ENCODE measurements at regions not wholly inside any gene's neighbourhood (a gene's known extent, or its start where the extent isn't known, plus 50 kb on each side); places are given as distances from the start of the nearest gene placed in this dataset.

DNA sequence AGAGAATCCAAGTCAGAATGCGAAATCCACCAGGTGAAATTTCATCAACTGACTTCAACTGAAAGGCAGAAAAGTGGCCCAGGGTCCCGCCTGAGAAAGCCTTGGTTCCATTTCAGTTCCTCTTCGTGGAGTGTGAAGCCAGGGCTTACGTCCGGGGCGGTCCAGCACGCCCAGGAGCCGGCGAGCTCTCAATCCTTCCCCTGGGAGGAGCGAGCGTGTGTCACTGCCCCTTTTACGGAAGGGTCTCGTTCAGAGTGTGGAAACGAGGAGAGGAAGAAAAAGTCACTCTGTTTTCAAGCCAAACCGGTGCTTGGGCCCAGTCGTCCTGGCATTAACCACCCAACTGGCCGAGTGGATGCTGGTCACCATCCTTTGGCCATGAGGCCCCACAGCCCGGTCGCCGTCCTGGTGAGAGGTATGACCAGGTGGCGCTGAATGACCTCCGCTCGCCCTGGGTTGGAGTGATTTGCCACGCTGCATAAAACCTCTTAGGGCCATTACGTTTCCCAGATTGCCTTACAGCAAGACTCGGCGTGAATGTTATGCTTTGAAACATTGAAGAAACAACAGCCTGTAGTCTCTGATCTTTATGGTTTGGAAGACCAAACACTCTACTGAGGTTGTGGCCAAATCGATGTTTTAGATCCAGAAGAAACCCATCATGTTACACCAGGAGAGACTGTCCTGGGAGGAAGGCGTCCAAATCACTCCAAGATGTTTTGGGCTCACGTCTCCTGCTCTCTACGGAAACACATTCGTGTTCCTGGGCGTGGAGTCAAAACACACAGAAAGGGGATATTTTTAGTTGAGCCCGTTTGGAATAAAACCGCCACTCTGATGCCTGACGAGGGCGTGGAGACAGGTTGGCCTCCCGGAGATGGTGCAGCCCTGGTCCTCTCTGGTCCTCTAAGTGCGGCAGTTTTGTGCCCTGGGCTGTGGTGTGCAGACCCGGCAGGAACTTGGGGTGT lies 93.6 kb upstream of the ACTRT2 start:
- H3K27ac ChIP-seq = no peak overlapping the region
- DNase-seq = no peak
- no peak overlapping the region for H3K4me3 ChIP-seq
- intact Hi-C loops (cut with DNase I; ENCODE audit: low total_unique reads) = no loop called here
- ATAC-seq = no peak
- peaks cover 51 to 69% (median 55%) of the 10 kb centered on the region in 3 donors for H3K27me3 ChIP-seq
- H3K9me3 ChIP-seq = no peaks in the 10 kb centered on the region
- TF ChIP-seq, protein P1, sequence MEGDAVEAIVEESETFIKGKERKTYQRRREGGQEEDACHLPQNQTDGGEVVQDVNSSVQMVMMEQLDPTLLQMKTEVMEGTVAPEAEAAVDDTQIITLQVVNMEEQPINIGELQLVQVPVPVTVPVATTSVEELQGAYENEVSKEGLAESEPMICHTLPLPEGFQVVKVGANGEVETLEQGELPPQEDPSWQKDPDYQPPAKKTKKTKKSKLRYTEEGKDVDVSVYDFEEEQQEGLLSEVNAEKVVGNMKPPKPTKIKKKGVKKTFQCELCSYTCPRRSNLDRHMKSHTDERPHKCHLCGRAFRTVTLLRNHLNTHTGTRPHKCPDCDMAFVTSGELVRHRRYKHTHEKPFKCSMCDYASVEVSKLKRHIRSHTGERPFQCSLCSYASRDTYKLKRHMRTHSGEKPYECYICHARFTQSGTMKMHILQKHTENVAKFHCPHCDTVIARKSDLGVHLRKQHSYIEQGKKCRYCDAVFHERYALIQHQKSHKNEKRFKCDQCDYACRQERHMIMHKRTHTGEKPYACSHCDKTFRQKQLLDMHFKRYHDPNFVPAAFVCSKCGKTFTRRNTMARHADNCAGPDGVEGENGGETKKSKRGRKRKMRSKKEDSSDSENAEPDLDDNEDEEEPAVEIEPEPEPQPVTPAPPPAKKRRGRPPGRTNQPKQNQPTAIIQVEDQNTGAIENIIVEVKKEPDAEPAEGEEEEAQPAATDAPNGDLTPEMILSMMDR (IDR thresholded peaks at IDR 0.05 in 4 of 5, conservative IDR thresholded peaks at IDR 0.05 in 1 of 5) = no peak
- TF ChIP-seq POLR2A (IDR thresholded peaks at IDR 0.05) = no peak
- H3K36me3 ChIP-seq = no peaks in the 10 kb centered on the region
- no peaks in the 10 kb centered on the region for H3K4me1 ChIP-seq
- in situ Hi-C loops (cut with MboI; ENCODE audit: low sequenced_read_pairs in 4 of 4) = no loop called here

DNA sequence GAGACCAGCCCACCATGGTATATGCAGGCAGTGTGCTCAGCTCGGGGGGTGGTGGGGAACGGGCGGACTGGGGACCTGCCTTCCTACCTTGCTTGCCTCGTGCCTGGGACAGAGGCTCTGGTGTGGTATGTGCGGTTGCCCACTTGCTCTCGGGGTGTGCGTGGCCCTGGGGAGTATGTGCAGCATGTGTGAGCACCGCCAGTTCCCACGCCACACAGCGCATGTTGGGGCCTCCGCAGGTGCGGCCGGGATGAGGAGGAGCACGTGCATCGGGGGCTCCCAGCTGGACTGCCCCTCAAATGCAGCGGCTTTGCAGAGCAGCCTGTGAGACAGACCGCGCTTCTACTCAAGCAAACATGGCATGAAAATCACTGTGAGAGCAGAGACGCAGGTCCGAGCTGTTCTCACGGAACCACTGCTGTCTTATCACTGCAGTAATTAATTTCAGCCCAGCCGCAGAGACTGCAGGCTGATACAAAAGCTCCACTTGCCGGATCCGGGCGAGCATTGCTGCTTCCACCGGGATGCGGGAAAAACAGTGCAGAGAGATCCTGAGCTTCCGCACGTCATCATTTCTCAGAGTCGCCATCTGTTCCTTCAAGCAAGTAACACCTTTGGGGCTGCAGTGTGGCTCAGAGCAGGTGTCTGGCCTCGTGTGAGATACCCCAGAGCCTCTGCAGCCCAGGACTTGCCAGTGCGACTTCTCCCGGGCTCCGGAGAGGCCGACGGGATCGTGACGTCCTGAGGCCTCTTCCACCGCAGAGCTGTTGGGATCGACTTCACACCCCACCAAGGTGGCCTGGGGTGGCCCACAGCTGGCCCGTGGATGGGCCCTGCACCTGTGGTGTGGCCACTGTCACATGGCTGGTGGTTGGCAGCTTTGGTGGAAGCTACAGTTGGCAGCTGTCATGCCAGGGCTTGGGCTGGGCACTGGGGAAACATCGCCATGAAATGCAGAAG lies 92.6 kb upstream of the ACTRT2 start:
- intact Hi-C loops (cut with DNase I; ENCODE audit: low total_unique reads) (no loop called here), in situ Hi-C loops (cut with MboI; ENCODE audit: low sequenced_read_pairs in 4 of 4) (no loop called here)
- Histone ChIP-seq H3K4me1 (no peaks in the 10 kb centered on the region), H3K4me3 (no peak overlapping the region), H3K27ac (no peak overlapping the region), H3K27me3 (peaks cover 48 to 68% (median 63%) of the 10 kb centered on the region in 3 donors), H3K36me3 (no peaks in the 10 kb centered on the region), H3K9me3 (no peaks in the 10 kb centered on the region)
- DNase-seq = no peak
- TF ChIP-seq, protein P1 (IDR thresholded peaks at IDR 0.05 in 4 of 5, conservative IDR thresholded peaks at IDR 0.05 in 1 of 5) = no peak
- TF ChIP-seq POLR2A (IDR thresholded peaks at IDR 0.05) = no peak
- ATAC-seq = no peak

GRCh38 chr1:2929335-2929734 lies 91.9 kb upstream of the ACTRT2 start:
- Histone ChIP-seq H3K27me3 (peaks cover 48 to 72% (median 58%) of the 10 kb centered on the region in 3 donors), H3K36me3 (no peaks in the 10 kb centered on the region), H3K4me3 (no peak overlapping the region), H3K4me1 (no peaks in the 10 kb centered on the region), H3K9me3 (no peaks in the 10 kb centered on the region), H3K27ac (no peak overlapping the region)
- ATAC-seq (no peak), DNase-seq (no peak)
- intact Hi-C loops (cut with DNase I; ENCODE audit: low total_unique reads) = no loop called here
- in situ Hi-C loops (cut with MboI; ENCODE audit: low sequenced_read_pairs in 4 of 4) = no loop called here
- TF ChIP-seq POLR2A (IDR thresholded peaks at IDR 0.05) = no peak
- TF ChIP-seq, protein P1 (IDR thresholded peaks at IDR 0.05 in 4 of 5, conservative IDR thresholded peaks at IDR 0.05 in 1 of 5) = no peak

GRCh38 chr1:2930016-2930815 lies 91.1 kb upstream of the ACTRT2 start:
- in situ Hi-C loops (cut with MboI; ENCODE audit: low sequenced_read_pairs in 4 of 4) (no loop called here), intact Hi-C loops (cut with DNase I; ENCODE audit: low total_unique reads) (no loop called here)
- no peak for TF ChIP-seq POLR2A (IDR thresholded peaks at IDR 0.05)
- TF ChIP-seq, protein P1 (IDR thresholded peaks at IDR 0.05 in 4 of 5, conservative IDR thresholded peaks at IDR 0.05 in 1 of 5) = no peak
- Histone ChIP-seq H3K27ac (no peak overlapping the region), H3K36me3 (no peaks in the 10 kb centered on the region), H3K4me3 (no peak overlapping the region), H3K9me3 (no peaks in the 10 kb centered on the region), H3K4me1 (no peaks in the 10 kb centered on the region), H3K27me3 (peaks cover 40 to 69% (median 50%) of the 10 kb centered on the region in 3 donors)
- DNase-seq = no peak
- ATAC-seq = no peak

Measured in gastrocnemius medialis (tissue), 4 donors.